ENCODE measurements at regions not wholly inside any gene's neighbourhood (a gene's known extent, or its start where the extent isn't known, plus 50 kb on each side); places are given as distances from the start of the nearest gene placed in this dataset.

DNA sequence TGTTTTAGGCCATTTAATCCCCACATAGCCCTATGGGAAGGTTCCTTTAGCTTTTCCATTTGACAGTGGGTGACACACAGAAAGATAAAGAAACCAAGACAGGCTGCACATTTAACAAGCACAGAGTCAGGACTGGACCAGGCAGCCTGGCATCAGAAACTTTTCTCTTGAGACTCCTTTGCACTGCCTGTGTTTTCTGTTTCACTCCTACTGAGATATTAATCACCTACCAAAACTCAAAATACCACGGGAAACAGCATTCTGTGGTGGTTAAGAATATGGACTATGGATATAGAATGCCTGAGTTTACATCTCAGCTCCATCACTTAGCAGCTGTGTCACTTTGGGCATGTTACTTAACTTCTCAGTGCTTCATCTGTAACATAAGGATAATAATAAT is 73.3 kb downstream of the CTAGE1 start:
- no peak overlapping the region for H2AFZ ChIP-seq (ENCODE audit: low read length)
- H3K4me2 ChIP-seq (ENCODE audit: low read depth, low read length, poor library complexity, severe bottlenecking) = peak overlapping the region; percentile 71
- H3K79me2 ChIP-seq (ENCODE audit: insufficient read depth, low read length) = no peaks in the 10 kb centered on the region
- H4K20me1 ChIP-seq (ENCODE audit: insufficient read depth, low read length, poor library complexity, severe bottlenecking) = no peaks in the 10 kb centered on the region
- TF ChIP-seq EZH2phosphoT487 (IDR thresholded peaks at IDR 0.05; ENCODE audit: borderline replicate concordance) = no peak
- no peak for TF ChIP-seq CTCF (conservative IDR thresholded peaks at IDR 0.05; ENCODE audit: low read length)
- no peaks in the 10 kb centered on the region for H3K27me3 ChIP-seq (ENCODE audit: insufficient read depth, low read length, poor library complexity, severe bottlenecking)
- H3K9me2 ChIP-seq (replicated peaks; ENCODE audit: low read depth, low read length) = no peaks in the 10 kb centered on the region
- no peak overlapping the region for H3K9ac ChIP-seq (ENCODE audit: low read depth, low read length, poor library complexity, severe bottlenecking)
- H3F3A ChIP-seq (ENCODE audit: low read depth) = no peaks in the 10 kb centered on the region
- no peaks in the 10 kb centered on the region for H3K36me3 ChIP-seq (ENCODE audit: insufficient read depth, low read length)
- no peaks in the 10 kb centered on the region for H3K9me3 ChIP-seq (ENCODE audit: insufficient read depth, low read depth, low read length)
- H3K4me1 ChIP-seq (ENCODE audit: insufficient read depth, low read length, poor library complexity, severe bottlenecking) = peaks cover 52% of the 10 kb centered on the region
- no peak overlapping the region for H3K4me3 ChIP-seq (ENCODE audit: low read length, poor library complexity, severe bottlenecking)

GRCh38 chr18:22343613-22344012 is 74.1 kb downstream of the CTAGE1 start:
- Histone ChIP-seq H3K4me2 (ENCODE audit: low read depth, low read length, poor library complexity, severe bottlenecking) (peak overlapping the region; percentile 23), H3K79me2 (ENCODE audit: insufficient read depth, low read length) (no peaks in the 10 kb centered on the region), H3K9me3 (ENCODE audit: insufficient read depth, low read depth, low read length) (no peaks in the 10 kb centered on the region), H3K36me3 (ENCODE audit: insufficient read depth, low read length) (no peaks in the 10 kb centered on the region), H4K20me1 (ENCODE audit: insufficient read depth, low read length, poor library complexity, severe bottlenecking) (no peaks in the 10 kb centered on the region), H3K4me3 (ENCODE audit: low read length, poor library complexity, severe bottlenecking) (no peak overlapping the region), H3K9me2 (replicated peaks; ENCODE audit: low read depth, low read length) (no peaks in the 10 kb centered on the region), H3K27me3 (ENCODE audit: insufficient read depth, low read length, poor library complexity, severe bottlenecking) (no peaks in the 10 kb centered on the region), H3F3A (ENCODE audit: low read depth) (no peaks in the 10 kb centered on the region), H3K4me1 (ENCODE audit: insufficient read depth, low read length, poor library complexity, severe bottlenecking) (peaks cover 52% of the 10 kb centered on the region), H2AFZ (ENCODE audit: low read length) (peak overlapping the region; percentile 18; the same call in 1 of the 2 replicates), H3K9ac (ENCODE audit: low read depth, low read length, poor library complexity, severe bottlenecking) (no peak overlapping the region)
- TF ChIP-seq EZH2phosphoT487 (IDR thresholded peaks at IDR 0.05; ENCODE audit: borderline replicate concordance) = no peak
- TF ChIP-seq CTCF (conservative IDR thresholded peaks at IDR 0.05; ENCODE audit: low read length) = no peak

DNA sequence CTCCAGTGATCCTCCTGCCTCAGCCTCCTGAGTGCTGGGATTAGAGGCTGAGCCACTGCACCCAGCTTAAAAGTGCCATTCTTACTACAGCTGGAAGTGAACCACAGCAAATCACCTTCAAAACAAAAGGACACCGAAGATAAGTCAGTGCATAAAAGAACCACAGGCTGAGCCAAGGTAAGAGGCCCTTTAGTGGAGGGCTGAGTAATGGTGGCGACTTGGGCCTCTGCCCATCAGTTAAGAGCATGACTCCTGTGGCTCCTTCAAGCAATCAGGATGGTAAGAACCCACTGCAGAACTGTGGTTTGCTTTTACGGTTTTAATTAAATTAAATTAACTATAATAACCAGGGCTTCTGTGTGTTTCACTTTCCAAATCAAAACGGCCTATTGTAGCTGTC is 75.1 kb downstream of the CTAGE1 start:
- Histone ChIP-seq H3F3A (ENCODE audit: low read depth) (no peaks in the 10 kb centered on the region), H2AFZ (ENCODE audit: low read length) (no peak overlapping the region), H3K27me3 (ENCODE audit: insufficient read depth, low read length, poor library complexity, severe bottlenecking) (no peaks in the 10 kb centered on the region), H4K20me1 (ENCODE audit: insufficient read depth, low read length, poor library complexity, severe bottlenecking) (no peaks in the 10 kb centered on the region), H3K4me2 (ENCODE audit: low read depth, low read length, poor library complexity, severe bottlenecking) (peak overlapping the region; percentile 23), H3K4me3 (ENCODE audit: low read length, poor library complexity, severe bottlenecking) (no peak overlapping the region), H3K36me3 (ENCODE audit: insufficient read depth, low read length) (no peaks in the 10 kb centered on the region), H3K9me2 (replicated peaks; ENCODE audit: low read depth, low read length) (no peaks in the 10 kb centered on the region), H3K79me2 (ENCODE audit: insufficient read depth, low read length) (no peaks in the 10 kb centered on the region), H3K9me3 (ENCODE audit: insufficient read depth, low read depth, low read length) (no peaks in the 10 kb centered on the region), H3K9ac (ENCODE audit: low read depth, low read length, poor library complexity, severe bottlenecking) (no peak overlapping the region), H3K4me1 (ENCODE audit: insufficient read depth, low read length, poor library complexity, severe bottlenecking) (peaks cover 62% of the 10 kb centered on the region)
- TF ChIP-seq EZH2phosphoT487 (IDR thresholded peaks at IDR 0.05; ENCODE audit: borderline replicate concordance) (peak; percentile 38; the same call in 1 of the 2 replicates), CTCF (conservative IDR thresholded peaks at IDR 0.05; ENCODE audit: low read length) (no peak)
